ENCODE measurements at regions not wholly inside any gene's neighbourhood (a gene's known extent, or its start where the extent isn't known, plus 50 kb on each side); places are given as distances from the start of the nearest gene placed in this dataset.
"Not testable (repeated sequence)": the region's sequence is repeated elsewhere in the genome, so short reads cannot be mapped to it uniquely, and the experiment has no call there.

- DNase-seq (ENCODE audit: low read depth); in situ Hi-C loops (cut with HindIII; ENCODE audit: low pct_unique_long_range_greater_than_20kb, low sequenced_read_pairs): not testable (repeated sequence)
Observed at GRCh38 chr10:9273126-9273833, 1218.8 kb downstream of the GATA3 start.

- in situ Hi-C loops (cut with HindIII; ENCODE audit: low pct_unique_long_range_greater_than_20kb, low sequenced_read_pairs): no loop called here
- DNase-seq (ENCODE audit: low read depth): no peak
Observed at GRCh38 chr10:9274206-9274755, 1219.8 kb downstream of the GATA3 start.

GRCh38 chr10:9275861-9276260 is 1221.4 kb downstream of the GATA3 start:
- no peak for DNase-seq (ENCODE audit: low read depth)

GRCh38 chr10:9285690-9286089 is 1231.2 kb downstream of the GATA3 start:
- in situ Hi-C loops (cut with HindIII; ENCODE audit: low pct_unique_long_range_greater_than_20kb, low sequenced_read_pairs): no loop called here

More at GRCh38 chr10:9275861-9276260, 1221.4 kb downstream of the GATA3 start:
- in situ Hi-C loops (cut with HindIII; ENCODE audit: low pct_unique_long_range_greater_than_20kb, low sequenced_read_pairs): no loop called here

GRCh38 chr10:9289811-9290210 is 1235.3 kb downstream of the GATA3 start:
- in situ Hi-C loops (cut with HindIII; ENCODE audit: low pct_unique_long_range_greater_than_20kb, low sequenced_read_pairs): no loop called here
- DNase-seq (ENCODE audit: low read depth): no peak

More at GRCh38 chr10:9285690-9286089, 1231.2 kb downstream of the GATA3 start:
- DNase-seq (ENCODE audit: low read depth): no peak

- in situ Hi-C loops (cut with HindIII; ENCODE audit: low pct_unique_long_range_greater_than_20kb, low sequenced_read_pairs): no loop called here
- no peak for DNase-seq (ENCODE audit: low read depth)
Observed at GRCh38 chr10:9291081-9291480, 1236.6 kb downstream of the GATA3 start.

- no peak for DNase-seq (ENCODE audit: low read depth)
- in situ Hi-C loops (cut with HindIII; ENCODE audit: low pct_unique_long_range_greater_than_20kb, low sequenced_read_pairs): no loop called here
Observed at GRCh38 chr10:9294132-9294663, 1239.7 kb downstream of the GATA3 start.

GRCh38 chr10:9294865-9295264 is 1240.4 kb downstream of the GATA3 start:
- in situ Hi-C loops (cut with HindIII; ENCODE audit: low pct_unique_long_range_greater_than_20kb, low sequenced_read_pairs): no loop called here
- no peak for DNase-seq (ENCODE audit: low read depth)

GRCh38 chr10:9296190-9296589 is 1241.7 kb downstream of the GATA3 start:
- in situ Hi-C loops (cut with HindIII; ENCODE audit: low pct_unique_long_range_greater_than_20kb, low sequenced_read_pairs): no loop called here
- DNase-seq (ENCODE audit: low read depth): no peak

- in situ Hi-C loops (cut with HindIII; ENCODE audit: low pct_unique_long_range_greater_than_20kb, low sequenced_read_pairs): no loop called here
- DNase-seq (ENCODE audit: low read depth): no peak
Observed at GRCh38 chr10:9297580-9297979, 1243.1 kb downstream of the GATA3 start.

- DNase-seq (ENCODE audit: low read depth): peak; percentile 4
- in situ Hi-C loops (cut with HindIII; ENCODE audit: low pct_unique_long_range_greater_than_20kb, low sequenced_read_pairs): no loop called here
Observed at GRCh38 chr10:9299966-9300365, 1245.5 kb downstream of the GATA3 start.

GRCh38 chr10:9301148-9301547 is 1246.7 kb downstream of the GATA3 start:
- in situ Hi-C loops (cut with HindIII; ENCODE audit: low pct_unique_long_range_greater_than_20kb, low sequenced_read_pairs): no loop called here
- DNase-seq (ENCODE audit: low read depth): peak; percentile 44

- DNase-seq (ENCODE audit: low read depth): peak; percentile 40
- in situ Hi-C loops (cut with HindIII; ENCODE audit: low pct_unique_long_range_greater_than_20kb, low sequenced_read_pairs): no loop called here
Observed at GRCh38 chr10:9301554-9301953, 1247.1 kb downstream of the GATA3 start.

GRCh38 chr10:9302140-9302746 is 1247.8 kb downstream of the GATA3 start:
- in situ Hi-C loops (cut with HindIII; ENCODE audit: low pct_unique_long_range_greater_than_20kb, low sequenced_read_pairs): no loop called here

GRCh38 chr10:9305018-9305655 is 1250.6 kb downstream of the GATA3 start:
- DNase-seq (ENCODE audit: low read depth): peak; percentile 33
- in situ Hi-C loops (cut with HindIII; ENCODE audit: low pct_unique_long_range_greater_than_20kb, low sequenced_read_pairs): no loop called here

More at GRCh38 chr10:9302140-9302746, 1247.8 kb downstream of the GATA3 start:
- peak; percentile 69 for DNase-seq (ENCODE audit: low read depth)

GRCh38 chr10:9311702-9312499 is 1257.4 kb downstream of the GATA3 start:
- in situ Hi-C loops (cut with HindIII; ENCODE audit: low pct_unique_long_range_greater_than_20kb, low sequenced_read_pairs): no loop called here
- no peak for DNase-seq (ENCODE audit: low read depth)

GRCh38 chr10:9315292-9315691 is 1260.8 kb downstream of the GATA3 start:
- no peak for DNase-seq (ENCODE audit: low read depth)
- in situ Hi-C loops (cut with HindIII; ENCODE audit: low pct_unique_long_range_greater_than_20kb, low sequenced_read_pairs): no loop called here

- in situ Hi-C loops (cut with HindIII; ENCODE audit: low pct_unique_long_range_greater_than_20kb, low sequenced_read_pairs): no loop called here
- peak; percentile 15 for DNase-seq (ENCODE audit: low read depth)
Observed at GRCh38 chr10:9331583-9332008, 1277.1 kb downstream of the GATA3 start.

Measured in Caki2 (cell line).